NCI-H2227 (cell line): ENCODE measurements at regions not wholly inside any gene's neighbourhood (a gene's known extent, or its start where the extent isn't known, plus 50 kb on each side); places are given as distances from the start of the nearest gene placed in this dataset.

Experiments used
- DNase-seq: peaks from one replicate; lab custom pipeline; 2025; ENCODE audit not compliant: unreplicated experiment; lab: John Stamatoyannopoulos, UW

- no peak for DNase-seq
These were observed 116.2 kb downstream of the CYB561 start for GRCh38 chr17:63329876-63330275.

- no peak for DNase-seq
These were observed 114.6 kb downstream of the CYB561 start for GRCh38 chr17:63331301-63332061.

- no peak for DNase-seq
These were observed 113.8 kb downstream of the CYB561 start for GRCh38 chr17:63332286-63332685.

- DNase-seq = no peak
These were observed 112.2 kb downstream of the CYB561 start for GRCh38 chr17:63333869-63334268.

- DNase-seq = no peak
These were observed 110.3 kb downstream of the CYB561 start for GRCh38 chr17:63335831-63336230.

GRCh38 chr17:63337579-63337978 is 108.5 kb downstream of the CYB561 start:
- DNase-seq = no peak

GRCh38 chr17:63338272-63338671 is 107.8 kb downstream of the CYB561 start:
- DNase-seq = no peak

- DNase-seq = no peak
These were observed 104.8 kb downstream of the CYB561 start for GRCh38 chr17:63341276-63341675.

- DNase-seq = no peak
These were observed 101.7 kb downstream of the CYB561 start for GRCh38 chr17:63344383-63344782.

- no peak for DNase-seq
These were observed 100.5 kb downstream of the CYB561 start for GRCh38 chr17:63345611-63346010.

GRCh38 chr17:63347475-63347874 is 98.6 kb downstream of the CYB561 start:
- no peak for DNase-seq

GRCh38 chr17:63349478-63350000 is 96.6 kb downstream of the CYB561 start:
- no peak for DNase-seq

- no peak for DNase-seq
These were observed 95.7 kb downstream of the CYB561 start for GRCh38 chr17:63350364-63350763.

- no peak for DNase-seq
These were observed 91.8 kb downstream of the CYB561 start for GRCh38 chr17:63354256-63354655.

GRCh38 chr17:63356337-63356757 is 89.8 kb downstream of the CYB561 start:
- no peak for DNase-seq

- peak; percentile 17 for DNase-seq
These were observed 87.8 kb downstream of the CYB561 start for GRCh38 chr17:63358111-63358839.

- DNase-seq = no peak
These were observed 87.2 kb downstream of the CYB561 start for GRCh38 chr17:63358956-63359355.

- DNase-seq = no peak
These were observed 84.9 kb downstream of the CYB561 start for GRCh38 chr17:63361182-63361581.

GRCh38 chr17:63362115-63362514 is 84.0 kb downstream of the CYB561 start:
- no peak for DNase-seq

GRCh38 chr17:63364387-63364786 is 81.7 kb downstream of the CYB561 start:
- no peak for DNase-seq

- no peak for DNase-seq
These were observed 81.2 kb downstream of the CYB561 start for GRCh38 chr17:63364944-63365343.
